Skeletal muscle satellite cell (primary cell): ENCODE measurements at regions not wholly inside any gene's neighbourhood (a gene's known extent, or its start where the extent isn't known, plus 50 kb on each side); places are given as distances from the start of the nearest gene placed in this dataset.

Experiments
- H3K27me3 ChIP-seq: 2 replicates; pipeline ENCODE4 v1.7.0; 2013; ENCODE audit warnings: low read length; ENCODE audit not compliant: control insufficient read depth, insufficient read depth
- H3K36me3 ChIP-seq: 2 replicates; pipeline ENCODE4 v1.7.0; 2013; ENCODE audit warnings: mild to moderate bottlenecking, control low read depth, low read length; ENCODE audit not compliant: insufficient read depth
- H3K4me1 ChIP-seq: 2 replicates; pipeline ENCODE4 v1.7.0; 2013; ENCODE audit warnings: low read length; ENCODE audit not compliant: control insufficient read depth, insufficient read depth
- H3K4me2 ChIP-seq: 2 replicates; pipeline ENCODE4 v1.7.0; 2013; ENCODE audit warnings: mild to moderate bottlenecking, low read length
- H3K4me3 ChIP-seq: 2 replicates; pipeline ENCODE4 v1.7.0; 2013; ENCODE audit warnings: low read length
- H3K9ac ChIP-seq: 2 replicates; pipeline ENCODE4 v1.7.0; 2013; ENCODE audit warnings: mild to moderate bottlenecking, low read depth, low read length, moderate library complexity
- H3K9me3 ChIP-seq: replicated peaks from 2 replicates; pipeline ENCODE4 v1.7.0; 2013; ENCODE audit warnings: mild to moderate bottlenecking, control low read depth, low read length

DNA sequence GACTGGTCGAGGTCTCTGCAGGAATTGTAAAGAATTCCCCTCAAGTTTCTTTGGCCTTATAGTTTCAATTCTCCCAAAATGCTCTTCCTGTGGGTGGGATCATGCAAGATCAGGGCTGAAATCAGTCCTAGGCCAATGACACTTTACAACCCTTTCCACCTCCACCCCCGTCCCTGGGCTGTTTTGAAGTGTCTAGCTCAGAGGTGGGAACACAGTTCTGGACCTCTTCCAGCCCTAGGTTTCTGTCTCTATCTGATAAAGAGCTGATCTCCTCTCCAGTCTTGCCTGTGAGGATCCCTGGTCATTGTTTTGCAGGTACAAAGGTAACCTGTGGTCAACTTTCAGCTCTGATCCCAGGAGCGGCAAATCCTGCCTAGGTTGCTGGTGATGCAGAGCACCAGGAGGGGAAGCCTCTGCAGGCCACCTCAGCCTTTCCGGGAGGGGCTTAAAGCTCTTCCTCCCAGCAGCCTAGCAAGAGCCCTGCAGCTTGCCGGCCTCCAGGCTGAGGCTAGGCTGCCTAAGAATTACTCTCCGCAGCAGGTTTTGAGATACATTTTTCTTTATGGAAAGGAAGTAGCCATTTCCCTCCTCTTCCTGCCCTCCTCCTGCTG, 69.8 kb upstream of the WIPF1 start:
- Histone ChIP-seq H3K4me2 (no peak overlapping the region), H3K9me3 (no peaks in the 10 kb centered on the region), H3K4me3 (no peak overlapping the region), H3K4me1 (peaks cover 23% of the 10 kb centered on the region), H3K9ac (no peak overlapping the region), H3K36me3 (peaks cover under 1% of the 10 kb centered on the region), H3K27me3 (no peaks in the 10 kb centered on the region)

- Histone ChIP-seq H3K27me3 (no peaks in the 10 kb centered on the region), H3K9me3 (no peaks in the 10 kb centered on the region), H3K4me3 (no peak overlapping the region), H3K4me2 (no peak overlapping the region), H3K4me1 (peaks cover 26% of the 10 kb centered on the region), H3K36me3 (no peaks in the 10 kb centered on the region), H3K9ac (no peak overlapping the region)
These were observed 69.2 kb upstream of the WIPF1 start for GRCh38 chr2:174666845-174667244.

- H3K4me1 ChIP-seq, result peaks cover 26% of the 10 kb centered on the region
- H3K4me3 ChIP-seq, result no peak overlapping the region
- no peak overlapping the region for H3K9ac ChIP-seq
- no peaks in the 10 kb centered on the region for H3K27me3 ChIP-seq
- no peaks in the 10 kb centered on the region for H3K9me3 ChIP-seq
- H3K4me2 ChIP-seq, result no peak overlapping the region
- no peaks in the 10 kb centered on the region for H3K36me3 ChIP-seq
These were observed 68.7 kb upstream of the WIPF1 start for GRCh38 chr2:174666312-174666711.

DNA sequence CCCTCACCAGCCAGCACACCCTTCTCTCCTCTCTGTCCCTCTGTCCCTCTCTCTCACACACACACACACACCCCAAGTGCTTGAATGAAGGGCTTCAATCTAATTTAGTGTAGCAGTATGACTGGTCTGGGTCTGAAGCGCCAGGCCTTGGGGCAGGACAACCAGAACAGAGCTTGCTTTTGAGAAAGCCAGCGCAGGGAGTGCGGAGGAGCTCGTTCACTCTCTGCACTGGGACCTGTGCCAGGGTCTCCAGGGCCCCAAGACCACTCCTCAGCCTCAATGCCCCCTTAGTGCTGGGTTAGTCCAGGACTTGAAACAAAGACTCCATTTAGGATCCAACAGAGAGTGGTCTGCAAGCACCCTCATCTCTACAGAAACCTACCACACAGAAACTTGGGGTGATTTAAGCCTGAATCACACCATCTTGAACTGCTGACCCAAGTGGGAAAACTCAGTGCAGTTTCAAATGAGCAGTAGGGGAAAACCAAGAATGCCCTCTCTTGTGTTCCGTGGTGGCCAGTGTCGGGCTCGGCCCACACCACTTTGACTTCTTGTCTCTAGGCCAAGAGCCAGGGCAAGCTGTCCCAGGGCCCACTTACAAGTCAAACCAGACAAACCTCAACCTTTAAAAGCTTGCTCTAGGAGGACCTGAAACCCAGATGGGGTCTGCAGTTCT, 66.6 kb upstream of the WIPF1 start:
- peaks cover 26% of the 10 kb centered on the region for H3K4me1 ChIP-seq
- no peaks in the 10 kb centered on the region for H3K36me3 ChIP-seq

DNA sequence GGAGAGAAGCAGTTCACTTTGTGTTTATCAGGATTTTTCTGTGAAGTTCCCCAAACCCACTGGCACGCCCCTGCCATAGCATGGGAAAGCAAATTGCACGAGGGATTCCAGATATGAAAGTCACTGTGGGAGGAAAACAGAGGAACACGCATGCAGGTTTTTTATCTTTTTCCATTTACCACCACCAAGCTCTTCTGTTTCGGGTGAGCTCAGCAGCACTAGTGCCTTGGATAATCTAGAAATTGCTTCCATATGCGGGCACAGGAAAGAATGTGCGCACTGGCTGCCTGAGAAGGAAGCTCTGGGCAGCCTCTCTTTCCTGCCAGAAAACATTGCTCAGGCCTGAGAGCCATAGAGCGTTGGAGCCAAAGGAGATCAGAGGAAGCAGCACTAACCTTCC, 65.9 kb upstream of the WIPF1 start:
- no peak overlapping the region for H3K4me3 ChIP-seq
- H3K9ac ChIP-seq, result no peak overlapping the region
- no peak overlapping the region for H3K4me2 ChIP-seq
- no peaks in the 10 kb centered on the region for H3K27me3 ChIP-seq
- H3K36me3 ChIP-seq, result no peaks in the 10 kb centered on the region
- H3K9me3 ChIP-seq, result no peaks in the 10 kb centered on the region
- H3K4me1 ChIP-seq, result peaks cover 26% of the 10 kb centered on the region

More for the DNA sequence above, 66.6 kb upstream of the WIPF1 start:
- Histone ChIP-seq H3K9me3 (no peaks in the 10 kb centered on the region), H3K4me2 (no peak overlapping the region), H3K9ac (no peak overlapping the region), H3K4me3 (no peak overlapping the region), H3K27me3 (no peaks in the 10 kb centered on the region)

GRCh38 chr2:174662859-174663258, 65.3 kb upstream of the WIPF1 start:
- no peak overlapping the region for H3K4me2 ChIP-seq
- no peak overlapping the region for H3K9ac ChIP-seq
- no peaks in the 10 kb centered on the region for H3K27me3 ChIP-seq
- H3K9me3 ChIP-seq, result no peaks in the 10 kb centered on the region
- no peaks in the 10 kb centered on the region for H3K36me3 ChIP-seq
- H3K4me1 ChIP-seq, result peaks cover 26% of the 10 kb centered on the region
- no peak overlapping the region for H3K4me3 ChIP-seq

GRCh38 chr2:174662459-174662858, 64.9 kb upstream of the WIPF1 start:
- H3K4me1 ChIP-seq, result peaks cover 24% of the 10 kb centered on the region
- peak overlapping the region; percentile 5 for H3K4me2 ChIP-seq
- H3K4me3 ChIP-seq, result no peak overlapping the region
- H3K27me3 ChIP-seq, result no peaks in the 10 kb centered on the region
- H3K9ac ChIP-seq, result no peak overlapping the region
- no peaks in the 10 kb centered on the region for H3K9me3 ChIP-seq
- H3K36me3 ChIP-seq, result no peaks in the 10 kb centered on the region

DNA sequence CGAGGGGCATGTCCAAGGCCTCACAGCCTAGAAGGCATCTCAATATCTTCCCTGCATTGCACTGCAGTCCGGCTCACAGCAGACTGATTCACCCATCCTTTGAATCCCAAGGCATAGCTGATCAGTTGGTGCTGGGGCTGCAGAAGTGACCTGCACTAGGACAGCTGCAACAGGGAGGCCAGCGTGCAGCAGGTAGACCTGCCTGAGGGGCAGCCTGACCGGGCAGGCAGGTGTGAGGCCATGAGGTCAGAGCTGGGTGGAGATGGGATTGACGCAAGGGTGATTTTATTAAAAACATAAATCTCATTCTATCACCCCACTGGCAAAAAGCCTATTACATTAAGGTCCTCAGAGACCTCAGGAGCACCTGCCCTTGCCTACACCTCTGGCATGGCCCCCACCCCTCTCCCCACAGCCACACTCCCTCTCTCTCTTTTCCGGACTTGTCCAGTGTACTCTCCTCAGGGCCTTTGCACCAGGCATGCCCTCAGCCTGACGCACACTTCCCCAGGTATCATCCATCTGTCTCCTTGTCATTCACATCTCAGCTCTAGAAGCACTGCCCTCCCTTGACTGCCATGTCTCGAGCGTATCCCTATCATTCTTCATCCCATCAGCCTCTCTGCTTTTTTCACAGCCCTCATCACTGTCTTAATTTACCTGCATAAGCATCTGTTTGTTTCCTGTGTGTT, 63.5 kb upstream of the WIPF1 start:
- peaks cover 13% of the 10 kb centered on the region for H3K4me1 ChIP-seq
- H3K4me2 ChIP-seq, result no peak overlapping the region
- H3K27me3 ChIP-seq, result no peaks in the 10 kb centered on the region
- H3K9me3 ChIP-seq, result peaks cover 3% of the 10 kb centered on the region
- H3K4me3 ChIP-seq, result no peak overlapping the region
- no peak overlapping the region for H3K9ac ChIP-seq
- H3K36me3 ChIP-seq, result no peaks in the 10 kb centered on the region

GRCh38 chr2:174659069-174659900, 61.7 kb upstream of the WIPF1 start:
- Histone ChIP-seq H3K4me3 (no peak overlapping the region), H3K36me3 (peaks cover 4% of the 10 kb centered on the region), H3K4me1 (peaks cover 12% of the 10 kb centered on the region), H3K4me2 (no peak overlapping the region), H3K9me3 (peaks cover 8% of the 10 kb centered on the region), H3K27me3 (no peaks in the 10 kb centered on the region), H3K9ac (no peak overlapping the region)

DNA sequence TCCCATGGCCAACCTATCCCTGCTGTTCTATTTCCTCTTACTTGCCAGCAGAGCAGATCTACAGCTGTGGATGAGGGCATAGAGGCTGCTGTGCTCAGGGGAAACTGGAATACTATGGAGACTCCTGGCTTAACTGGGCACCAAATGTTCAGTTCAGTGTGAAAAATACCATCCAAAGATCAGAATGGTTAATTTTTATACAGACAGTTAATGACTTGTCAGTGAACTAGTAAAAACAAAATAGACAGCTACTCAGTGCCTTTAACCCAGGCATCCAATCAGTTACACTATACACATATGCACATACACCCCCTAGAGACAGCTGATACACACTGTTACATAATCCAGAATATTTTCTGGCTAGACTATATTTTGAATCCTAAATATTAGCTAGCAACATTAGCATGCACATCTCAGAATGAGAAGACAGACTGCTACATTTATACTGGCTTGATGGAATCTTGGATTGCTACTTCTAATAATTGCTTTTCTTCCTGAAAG, 59.1 kb upstream of the WIPF1 start:
- H3K4me3 ChIP-seq, result no peak overlapping the region
- H3K27me3 ChIP-seq, result no peaks in the 10 kb centered on the region
- peaks cover 8% of the 10 kb centered on the region for H3K9me3 ChIP-seq
- peaks cover 4% of the 10 kb centered on the region for H3K36me3 ChIP-seq
- peaks cover 3% of the 10 kb centered on the region for H3K4me1 ChIP-seq
- H3K9ac ChIP-seq, result no peak overlapping the region
- no peak overlapping the region for H3K4me2 ChIP-seq

DNA sequence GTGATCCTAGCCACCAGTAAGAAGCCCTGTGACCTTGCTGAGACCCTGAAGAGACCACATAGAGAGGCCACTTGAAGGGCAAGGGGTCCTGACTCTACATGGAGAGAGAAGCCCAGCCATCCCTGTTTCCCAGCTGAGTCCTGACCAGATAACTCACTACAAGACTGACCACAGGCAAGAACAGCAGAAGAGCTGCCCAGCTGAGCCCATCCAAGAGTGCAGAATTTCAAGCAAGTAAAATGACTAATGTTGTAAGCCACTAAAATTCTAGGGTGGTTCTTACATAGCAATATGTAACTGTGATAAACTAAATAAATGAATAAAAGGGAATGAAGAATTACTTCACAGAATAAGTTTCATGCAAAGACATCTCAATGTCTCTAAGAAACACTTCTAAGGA, 58.4 kb upstream of the WIPF1 start:
- Histone ChIP-seq H3K4me1 (peaks cover 3% of the 10 kb centered on the region), H3K4me3 (no peak overlapping the region), H3K27me3 (no peaks in the 10 kb centered on the region), H3K9me3 (peaks cover 8% of the 10 kb centered on the region), H3K9ac (no peak overlapping the region), H3K4me2 (no peak overlapping the region), H3K36me3 (peaks cover 4% of the 10 kb centered on the region)
